K562 (cell line): ENCODE measurements at regions not wholly inside any gene's neighbourhood (a gene's known extent, or its start where the extent isn't known, plus 50 kb on each side); places are given as distances from the start of the nearest gene placed in this dataset.

Source experiments
- ATAC-seq: fragments of 200-7000 bp; cut with Tn5 transposase; 3 replicates; pipeline ENCODE4 v1.9.1; 2020; ENCODE audit warnings: moderate library complexity
- BruUV-seq: library from RNA; stranded (reverse); fragments of 400-500 nt; replicated peaks from 2 replicates; lab custom pipeline; 2021; lab: Mats Ljungman, UMichigan
- CTCF ChIA-PET: fragments of 300-600 bp; formaldehyde crosslinking; extraction: SDS; loops from one replicate; lab custom pipeline; 2021; ENCODE audit warnings: low intra/inter-chr PET ratio; lab: Yijun Ruan, JAX
- POLR2A ChIA-PET: fragments of 300-600, 350-650 bp; sonication (Branson Sonifier 250); formaldehyde crosslinking; extraction: SDS; loops from one replicate; lab custom pipeline; 2021; ENCODE audit warnings: antibody characterized with exemption, inconsistent platforms; lab: Yijun Ruan, JAX
- DNase-seq, 4 experiments: peaks; one replicate each; pipeline versions ENCODE4 v3.0.0 to v3.0.0-alpha.2; 2011 to 2018; ENCODE audit warnings: low spot score in 3 of 4, mixed read lengths in 3 of 4; ENCODE audit errors: extremely low read depth in 1 of 4
- FAIRE-seq: peaks from 2 replicates; lab custom pipeline; 2011; peaks lifted over from hg19 to GRCh38; lab: Jason Lieb, UNC
- H2AFZ ChIP-seq: 2 replicates; pipeline ENCODE4 v1.6.0; 2011; ENCODE audit warnings: low read depth, low read length, control low read depth, inconsistent platforms
- H3K27ac ChIP-seq: fragments of 200-600 bp; 3 replicates; pipeline ENCODE4 v1.8.0; 2011; ENCODE audit warnings: low read depth, mild to moderate bottlenecking, control low read depth, inconsistent platforms, low read length, moderate library complexity, mixed read lengths; ENCODE audit errors: extremely low read depth
- H3K27me3 ChIP-seq, 2 experiments: fragments of 300-600 bp in 1 of 2; 2 replicates in 1 of 2; 3 replicates in 1 of 2; pipeline versions ENCODE4 v1.6.0 to v1.8.0; 2011; ENCODE audit warnings: inconsistent platforms in 2 of 2, low read length in 2 of 2, mild to moderate bottlenecking in 1 of 2, mixed read lengths in 1 of 2, moderate library complexity in 1 of 2; ENCODE audit not compliant: control insufficient read depth in 2 of 2, insufficient read depth in 2 of 2
- H3K36me3 ChIP-seq: fragments of 300-600 bp; 3 replicates; pipeline ENCODE4 v1.8.0; 2011; ENCODE audit warnings: mild to moderate bottlenecking, low read length, inconsistent platforms; ENCODE audit not compliant: control insufficient read depth, insufficient read depth
- H3K4me1 ChIP-seq, 2 experiments: fragments of 200-600 bp in 1 of 2; replicated peaks in 1 of 2; 2 replicates in 1 of 2; 3 replicates in 1 of 2; pipeline versions ENCODE4 v1.5.1 to v1.8.0; 2011; ENCODE audit warnings: inconsistent platforms in 2 of 2, low read length in 2 of 2, mild to moderate bottlenecking in 1 of 2, mixed read lengths in 1 of 2, moderate library complexity in 1 of 2; ENCODE audit not compliant: control insufficient read depth in 2 of 2, insufficient read depth in 2 of 2
- H3K4me2 ChIP-seq: 2 replicates; pipeline ENCODE4 v1.6.1; 2011; ENCODE audit warnings: low read length, control low read depth, inconsistent platforms, mixed read lengths; ENCODE audit not compliant: insufficient read depth
- H3K4me3 ChIP-seq: fragments of 200-600 bp; sonication (generic), shearing (Covaris generic); 2 replicates; pipeline ENCODE4 v1.5.1; 2016; ENCODE audit warnings: control low read depth, inconsistent platforms
- H3K79me2 ChIP-seq: fragments of 200-600 bp; 3 replicates; pipeline ENCODE4 v1.8.0; 2011; ENCODE audit warnings: low read length, inconsistent platforms; ENCODE audit not compliant: control insufficient read depth, insufficient read depth
- H3K9ac ChIP-seq, 2 experiments: 2 replicates each; pipeline versions ENCODE4 v1.6.0 to v1.6.1; 2011; ENCODE audit warnings: low read depth in 2 of 2, low read length in 2 of 2, control low read depth in 1 of 2, inconsistent platforms in 1 of 2, mild to moderate bottlenecking in 1 of 2, mixed read lengths in 1 of 2; ENCODE audit not compliant: insufficient read depth in 1 of 2
- H3K9me1 ChIP-seq: one replicate; pipeline ENCODE4 v1.6.0; 2011; ENCODE audit warnings: inconsistent platforms, mild to moderate bottlenecking, low read length, moderate library complexity; ENCODE audit not compliant: control insufficient read depth, insufficient read depth
- H3K9me3 ChIP-seq: replicated peaks from 2 replicates; pipeline ENCODE4 v1.5.1; 2011; ENCODE audit warnings: low read depth, low read length, inconsistent platforms; ENCODE audit not compliant: control insufficient read depth, insufficient read depth
- H4K20me1 ChIP-seq: replicated peaks from 2 replicates; pipeline ENCODE4 v1.6.1; 2011; ENCODE audit warnings: low read length, inconsistent platforms, mixed read lengths; ENCODE audit not compliant: control insufficient read depth, insufficient read depth
- ESRRB ChIP-seq: fragments of 250-450 bp; sonication (Bioruptor Pico); IDR thresholded peaks from 2 replicates; pipeline ENCODE4 v1.5.0; 2020; ENCODE audit warnings: mild to moderate bottlenecking, moderate library complexity, borderline replicate concordance
- PHF8 ChIP-seq: fragments of 200-600 bp; sonication (generic); IDR thresholded peaks from 2 replicates; pipeline ENCODE4 v1.6.1; 2012; ENCODE audit warnings: mixed run types, mild to moderate bottlenecking, inconsistent platforms, low read length, moderate library complexity, borderline replicate concordance
- RFX1 ChIP-seq: fragments of 450-650 bp; IDR thresholded peaks from 2 replicates; pipeline ENCODE4 v1.6.1; 2016; ENCODE audit warnings: mild to moderate bottlenecking, moderate library complexity
- ZNF23 ChIP-seq: fragments of 250-450 bp; sonication (Bioruptor Pico); IDR thresholded peaks from 2 replicates; pipeline ENCODE4 v1.4.0; 2020; ENCODE audit warnings: mild to moderate bottlenecking
- ZNF707 ChIP-seq: fragments of 250-450 bp; sonication (Bioruptor Pico); conservative IDR thresholded peaks from 2 replicates; pipeline ENCODE4 v1.8.0; 2022; ENCODE audit warnings: inconsistent platforms, mild to moderate bottlenecking, moderate library complexity
- ZNF764 ChIP-seq: fragments of 250-450 bp; sonication (Bioruptor Pico); IDR thresholded peaks from 2 replicates; pipeline ENCODE4 v1.4.0; 2020; ENCODE audit warnings: low read depth, mild to moderate bottlenecking, moderate library complexity
- WGBS: fragments of 100-300 bp; shearing (Covaris generic); methylation state at CpG from one replicate; pipeline ENCODE4 v1.1.6; 2016; ENCODE audit warnings: low coverage, mixed read lengths; ENCODE audit not compliant: insufficient coverage; ENCODE audit errors: missing lambda C conversion rate; 5-methylcytosine and 5-hydroxymethylcytosine counted together
- in situ Hi-C: fragments of 300-500 bp; cut with MboI; formaldehyde crosslinking; loops from 4 replicates; pipeline ENCODE4 v1.15.0; 2018; ENCODE audit warnings: inconsistent platforms, mixed read lengths
- intact Hi-C: fragments of 100-400 bp; cut with micrococcal nuclease; formaldehyde crosslinking; loops from 2 replicates; pipeline ENCODE4 v1.14.2; 2022
- TF ChIP-seq, protein P1 (sequence below), 3 experiments: IDR thresholded peaks in 2 of 3; conservative IDR thresholded peaks in 1 of 3; 2 replicates each; pipeline ENCODE4 v1.5.1; 2011 to 2012; ENCODE audit warnings: low read length in 3 of 3, mild to moderate bottlenecking in 3 of 3, control low read depth in 2 of 3, improper control_type of control experiment in 1 of 3, inconsistent platforms in 1 of 3, low read depth in 1 of 3, mixed read lengths in 1 of 3, moderate library complexity in 1 of 3; ENCODE audit not compliant: insufficient read depth in 2 of 3
- TF ChIP-seq, protein P2 (sequence below), 2 experiments: fragments of 450-650 bp in 1 of 2; sonication (generic) in 1 of 2; formaldehyde crosslinking in 1 of 2; IDR thresholded peaks; 2 replicates each; pipeline versions ENCODE4 v1.7.1 to v1.9.0; 2016 to 2022; ENCODE audit warnings: inconsistent platforms in 1 of 2, mild to moderate bottlenecking in 1 of 2, missing genetic modification reagents in 1 of 2

DNA sequence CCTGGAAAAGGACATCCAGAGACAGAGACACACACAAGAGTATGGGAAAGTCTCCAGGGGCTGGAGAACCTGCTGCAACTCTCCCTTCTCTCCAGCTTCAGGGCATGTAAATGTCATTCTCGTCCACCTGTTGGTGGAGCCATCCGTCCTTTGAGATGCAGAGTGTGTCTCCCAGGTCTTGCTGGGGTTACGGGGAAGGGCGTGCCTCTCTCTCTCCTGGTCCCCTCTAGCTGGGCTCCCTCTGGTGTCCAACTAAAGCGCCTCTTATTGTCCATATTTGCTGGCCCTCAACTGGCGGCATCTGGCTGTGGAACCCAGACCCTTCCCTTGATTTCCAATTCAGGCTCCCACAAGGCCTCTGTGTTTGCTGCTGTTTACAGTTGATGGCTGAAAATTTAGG lies 244.1 kb downstream of the BMP7 start (continued):
- TF ChIP-seq, protein P1, sequence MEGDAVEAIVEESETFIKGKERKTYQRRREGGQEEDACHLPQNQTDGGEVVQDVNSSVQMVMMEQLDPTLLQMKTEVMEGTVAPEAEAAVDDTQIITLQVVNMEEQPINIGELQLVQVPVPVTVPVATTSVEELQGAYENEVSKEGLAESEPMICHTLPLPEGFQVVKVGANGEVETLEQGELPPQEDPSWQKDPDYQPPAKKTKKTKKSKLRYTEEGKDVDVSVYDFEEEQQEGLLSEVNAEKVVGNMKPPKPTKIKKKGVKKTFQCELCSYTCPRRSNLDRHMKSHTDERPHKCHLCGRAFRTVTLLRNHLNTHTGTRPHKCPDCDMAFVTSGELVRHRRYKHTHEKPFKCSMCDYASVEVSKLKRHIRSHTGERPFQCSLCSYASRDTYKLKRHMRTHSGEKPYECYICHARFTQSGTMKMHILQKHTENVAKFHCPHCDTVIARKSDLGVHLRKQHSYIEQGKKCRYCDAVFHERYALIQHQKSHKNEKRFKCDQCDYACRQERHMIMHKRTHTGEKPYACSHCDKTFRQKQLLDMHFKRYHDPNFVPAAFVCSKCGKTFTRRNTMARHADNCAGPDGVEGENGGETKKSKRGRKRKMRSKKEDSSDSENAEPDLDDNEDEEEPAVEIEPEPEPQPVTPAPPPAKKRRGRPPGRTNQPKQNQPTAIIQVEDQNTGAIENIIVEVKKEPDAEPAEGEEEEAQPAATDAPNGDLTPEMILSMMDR (IDR thresholded peaks at IDR 0.05 in 2 of 3, conservative IDR thresholded peaks at IDR 0.05 in 1 of 3; ENCODE audit: insufficient read depth in 2 of 3, low read depth in 1 of 3, low read length in 3 of 3) = peak; percentile 32 to 52 (median 52); a peak in 5 of 6 replicates
- TF ChIP-seq ZNF764 (CRISPR knock-in tag) (no peak), PHF8 (no peak), ESRRB (CRISPR knock-in tag) (no peak), ZNF707 (CRISPR knock-in tag) (no peak), RFX1 (no peak)
- TF ChIP-seq, all 486 proteins: peak for 2

DNA sequence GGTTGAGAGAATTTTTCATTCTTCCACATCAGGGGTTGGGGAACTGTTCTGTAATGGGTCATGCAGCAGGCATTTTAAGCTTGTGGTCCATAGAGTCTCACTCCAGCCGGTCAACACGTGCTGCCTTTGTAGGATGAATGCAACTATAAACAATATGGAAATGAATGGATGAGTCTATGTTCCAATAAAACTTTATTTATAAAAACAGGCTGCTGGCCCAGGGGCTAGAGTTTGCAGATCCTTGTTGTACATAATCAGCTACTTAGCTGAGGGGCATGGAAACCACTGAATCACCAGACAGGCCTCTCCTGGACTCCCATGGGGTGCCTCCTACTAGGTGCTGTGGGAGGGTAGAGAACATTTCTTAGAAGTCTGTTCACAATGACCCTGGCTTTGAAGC lies 243.4 kb downstream of the BMP7 start:
- H3K4me1 ChIP-seq = no peaks in the 10 kb centered on the region
- H3K79me2 ChIP-seq = no peaks in the 10 kb centered on the region
- H3K9ac ChIP-seq = no peak overlapping the region
- no peaks in the 10 kb centered on the region for H3K9me1 ChIP-seq
- H3K4me2 ChIP-seq = no peak overlapping the region
- peaks cover 19 to 52% of the 10 kb centered on the region in 2 experiments; a peak in 4 of 5 replicates for H3K27me3 ChIP-seq
- no peak overlapping the region for H2AFZ ChIP-seq
- DNase-seq = no peak
- WGBS = 0% methylated on average over 2 of the region's 2 CpGs
- CTCF ChIA-PET = no interaction called here
- POLR2A ChIA-PET = interaction anchor here (0.7 kb wide), 1 partner anchor 16 kb away, joined by 3 read pairs; no protein-coding TSS in a partner anchor
- intact Hi-C loops (no loop called here), in situ Hi-C loops (no loop called here)
- H3K4me3 ChIP-seq = no peak overlapping the region
- BruUV-seq = no TSS peak
- H3K36me3 ChIP-seq = no peaks in the 10 kb centered on the region
- no peaks in the 10 kb centered on the region for H3K9me3 ChIP-seq
- no peak for ATAC-seq
- H3K27ac ChIP-seq = no peak overlapping the region
- FAIRE-seq = no peak
- TF ChIP-seq, protein P2, sequence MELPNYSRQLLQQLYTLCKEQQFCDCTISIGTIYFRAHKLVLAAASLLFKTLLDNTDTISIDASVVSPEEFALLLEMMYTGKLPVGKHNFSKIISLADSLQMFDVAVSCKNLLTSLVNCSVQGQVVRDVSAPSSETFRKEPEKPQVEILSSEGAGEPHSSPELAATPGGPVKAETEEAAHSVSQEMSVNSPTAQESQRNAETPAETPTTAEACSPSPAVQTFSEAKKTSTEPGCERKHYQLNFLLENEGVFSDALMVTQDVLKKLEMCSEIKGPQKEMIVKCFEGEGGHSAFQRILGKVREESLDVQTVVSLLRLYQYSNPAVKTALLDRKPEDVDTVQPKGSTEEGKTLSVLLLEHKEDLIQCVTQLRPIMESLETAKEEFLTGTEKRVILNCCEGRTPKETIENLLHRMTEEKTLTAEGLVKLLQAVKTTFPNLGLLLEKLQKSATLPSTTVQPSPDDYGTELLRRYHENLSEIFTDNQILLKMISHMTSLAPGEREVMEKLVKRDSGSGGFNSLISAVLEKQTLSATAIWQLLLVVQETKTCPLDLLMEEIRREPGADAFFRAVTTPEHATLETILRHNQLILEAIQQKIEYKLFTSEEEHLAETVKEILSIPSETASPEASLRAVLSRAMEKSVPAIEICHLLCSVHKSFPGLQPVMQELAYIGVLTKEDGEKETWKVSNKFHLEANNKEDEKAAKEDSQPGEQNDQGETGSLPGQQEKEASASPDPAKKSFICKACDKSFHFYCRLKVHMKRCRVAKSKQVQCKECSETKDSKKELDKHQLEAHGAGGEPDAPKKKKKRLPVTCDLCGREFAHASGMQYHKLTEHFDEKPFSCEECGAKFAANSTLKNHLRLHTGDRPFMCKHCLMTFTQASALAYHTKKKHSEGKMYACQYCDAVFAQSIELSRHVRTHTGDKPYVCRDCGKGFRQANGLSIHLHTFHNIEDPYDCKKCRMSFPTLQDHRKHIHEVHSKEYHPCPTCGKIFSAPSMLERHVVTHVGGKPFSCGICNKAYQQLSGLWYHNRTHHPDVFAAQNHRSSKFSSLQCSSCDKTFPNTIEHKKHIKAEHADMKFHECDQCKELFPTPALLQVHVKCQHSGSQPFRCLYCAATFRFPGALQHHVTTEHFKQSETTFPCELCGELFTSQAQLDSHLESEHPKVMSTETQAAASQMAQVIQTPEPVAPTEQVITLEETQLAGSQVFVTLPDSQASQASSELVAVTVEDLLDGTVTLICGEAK (IDR thresholded peaks at IDR 0.05) = peak; percentile 81
- TF ChIP-seq, protein P2 (CRISPR knock-in tag; IDR thresholded peaks at IDR 0.05) = no peak; the same call in 1 of the 2 replicates
- no peak for TF ChIP-seq ZNF23 (CRISPR knock-in tag)
- no peaks in the 10 kb centered on the region for H4K20me1 ChIP-seq
